ENCODE measurements at regions not wholly inside any gene's neighbourhood (a gene's known extent, or its start where the extent isn't known, plus 50 kb on each side); places are given as distances from the start of the nearest gene placed in this dataset.

DNA sequence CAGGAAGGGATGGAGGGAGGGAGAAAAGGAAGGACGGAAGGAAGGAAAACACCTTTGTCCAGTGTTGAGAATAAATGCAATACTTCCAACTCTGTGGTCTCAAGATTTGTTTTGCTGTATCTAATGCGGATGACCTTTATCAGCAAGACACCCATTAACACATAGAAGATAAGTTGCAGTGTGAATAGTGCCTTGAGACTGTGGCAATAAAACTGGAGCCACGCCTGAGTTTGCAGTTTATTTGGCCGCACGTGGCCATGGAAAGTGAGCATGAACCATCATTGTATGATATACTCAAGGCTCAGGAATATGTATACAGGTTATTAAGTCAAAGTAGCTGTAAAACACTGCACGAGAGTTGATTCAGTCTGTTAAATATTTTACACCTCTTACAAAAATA is 113.6 kb upstream of the EEA1 start:
- no peak for DNase-seq (ENCODE audit: low spot score)
- in situ Hi-C loops (cut with MboI; ENCODE audit: low sequenced_read_pairs, unreplicated experiment), result no loop called here
- TF ChIP-seq, protein P1, sequence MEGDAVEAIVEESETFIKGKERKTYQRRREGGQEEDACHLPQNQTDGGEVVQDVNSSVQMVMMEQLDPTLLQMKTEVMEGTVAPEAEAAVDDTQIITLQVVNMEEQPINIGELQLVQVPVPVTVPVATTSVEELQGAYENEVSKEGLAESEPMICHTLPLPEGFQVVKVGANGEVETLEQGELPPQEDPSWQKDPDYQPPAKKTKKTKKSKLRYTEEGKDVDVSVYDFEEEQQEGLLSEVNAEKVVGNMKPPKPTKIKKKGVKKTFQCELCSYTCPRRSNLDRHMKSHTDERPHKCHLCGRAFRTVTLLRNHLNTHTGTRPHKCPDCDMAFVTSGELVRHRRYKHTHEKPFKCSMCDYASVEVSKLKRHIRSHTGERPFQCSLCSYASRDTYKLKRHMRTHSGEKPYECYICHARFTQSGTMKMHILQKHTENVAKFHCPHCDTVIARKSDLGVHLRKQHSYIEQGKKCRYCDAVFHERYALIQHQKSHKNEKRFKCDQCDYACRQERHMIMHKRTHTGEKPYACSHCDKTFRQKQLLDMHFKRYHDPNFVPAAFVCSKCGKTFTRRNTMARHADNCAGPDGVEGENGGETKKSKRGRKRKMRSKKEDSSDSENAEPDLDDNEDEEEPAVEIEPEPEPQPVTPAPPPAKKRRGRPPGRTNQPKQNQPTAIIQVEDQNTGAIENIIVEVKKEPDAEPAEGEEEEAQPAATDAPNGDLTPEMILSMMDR (IDR thresholded peaks at IDR 0.05; ENCODE audit: borderline replicate concordance, control extremely low read depth, extremely low read depth, insufficient read depth, missing control alignments), result no peak

DNA sequence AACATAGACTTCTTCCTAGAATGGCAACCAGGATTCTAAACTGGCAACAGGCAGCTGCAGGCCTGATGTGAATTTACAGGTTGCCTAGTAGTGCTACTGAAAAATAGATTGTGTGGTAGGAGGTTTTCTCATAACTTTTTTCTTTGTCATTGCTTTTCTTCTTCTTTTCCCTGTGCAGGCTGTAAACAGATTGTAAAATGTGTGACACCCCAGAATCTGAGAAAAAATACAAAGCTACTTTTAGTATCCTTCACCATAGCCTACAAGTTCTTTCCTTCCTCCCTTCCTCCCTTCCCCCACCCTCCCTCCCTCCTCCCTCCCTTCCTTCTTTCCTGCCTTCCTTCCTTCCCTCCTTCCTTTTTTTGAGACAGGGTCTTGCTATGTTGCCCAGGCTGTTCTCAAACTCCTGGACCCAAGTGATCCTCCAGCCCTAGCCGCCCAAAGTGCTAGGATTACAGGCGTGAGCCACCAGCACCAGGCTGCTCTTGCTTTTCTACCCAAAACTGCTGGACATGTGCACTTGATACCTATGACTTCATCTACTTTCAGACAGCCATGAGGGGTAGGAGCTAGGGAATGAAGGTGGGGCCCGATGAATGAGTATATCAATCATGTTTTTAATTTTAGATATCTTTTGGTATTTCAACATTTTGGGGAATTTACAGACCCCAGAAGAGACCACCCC is 114.2 kb upstream of the EEA1 start:
- no peak for DNase-seq (ENCODE audit: low spot score)
- TF ChIP-seq, protein P1 (IDR thresholded peaks at IDR 0.05; ENCODE audit: borderline replicate concordance, control extremely low read depth, extremely low read depth, insufficient read depth, missing control alignments), result no peak
- in situ Hi-C loops (cut with MboI; ENCODE audit: low sequenced_read_pairs, unreplicated experiment), result no loop called here

DNA sequence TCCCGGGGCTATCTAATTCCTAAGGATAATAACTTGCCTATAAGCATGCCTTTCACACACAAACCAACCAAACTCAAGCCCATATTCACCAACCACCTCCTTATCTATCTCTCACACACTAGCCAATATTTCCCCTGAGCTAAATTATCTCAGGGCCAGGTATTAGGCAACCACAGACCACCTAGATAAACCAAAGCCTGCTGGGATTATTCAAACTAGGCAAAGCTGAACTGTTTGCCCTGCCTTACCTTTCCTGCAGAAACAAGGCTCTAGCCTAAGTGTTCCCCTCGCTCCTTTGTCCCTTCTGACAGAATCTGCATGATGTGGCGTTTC is 114.7 kb upstream of the EEA1 start:
- TF ChIP-seq, protein P1 (IDR thresholded peaks at IDR 0.05; ENCODE audit: borderline replicate concordance, control extremely low read depth, extremely low read depth, insufficient read depth, missing control alignments), result no peak

DNA sequence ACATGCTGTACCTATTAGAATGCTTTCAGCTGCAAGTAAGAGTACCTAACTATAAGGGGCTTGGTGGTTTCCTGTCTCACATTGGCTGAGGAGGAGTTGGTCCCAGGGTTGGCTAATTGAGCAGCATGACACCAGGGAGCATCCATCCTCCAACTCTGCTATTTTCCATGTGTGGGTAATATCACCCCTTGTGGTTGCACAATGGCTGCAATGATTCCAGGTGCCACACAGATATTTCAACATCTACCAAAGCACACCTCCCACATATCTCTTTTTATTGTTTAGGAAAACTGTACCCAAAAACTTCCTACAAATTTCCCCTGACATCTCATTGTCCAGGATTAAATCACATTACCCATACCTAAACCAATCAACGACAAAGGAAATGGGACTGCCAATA is 118.0 kb upstream of the EEA1 start:
- in situ Hi-C loops (cut with MboI; ENCODE audit: low sequenced_read_pairs, unreplicated experiment), result no loop called here
- TF ChIP-seq, protein P1 (IDR thresholded peaks at IDR 0.05; ENCODE audit: borderline replicate concordance, control extremely low read depth, extremely low read depth, insufficient read depth, missing control alignments), result no peak
- DNase-seq (ENCODE audit: low spot score), result no peak

More for the DNA sequence above, 114.7 kb upstream of the EEA1 start:
- no peak for DNase-seq (ENCODE audit: low spot score)
- in situ Hi-C loops (cut with MboI; ENCODE audit: low sequenced_read_pairs, unreplicated experiment), result no loop called here

DNA sequence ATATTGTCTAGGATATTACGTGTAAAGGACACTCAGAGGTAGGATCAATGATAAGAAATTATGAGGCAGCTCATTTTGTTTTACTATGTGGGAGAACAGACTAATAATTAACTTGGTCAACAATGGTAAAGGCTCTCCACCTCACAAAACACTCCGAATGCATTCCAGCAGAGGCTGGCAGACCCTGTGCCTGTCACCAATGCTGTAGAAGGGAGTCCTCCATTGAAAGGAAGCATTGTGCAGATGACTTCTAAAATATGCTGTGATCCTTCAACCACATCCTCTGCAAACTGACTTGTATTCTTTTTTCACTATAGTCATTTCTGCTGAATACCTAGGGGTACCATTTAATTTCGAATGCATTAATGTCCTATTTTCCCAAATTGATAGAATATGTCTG is 119.6 kb upstream of the EEA1 start:
- in situ Hi-C loops (cut with MboI; ENCODE audit: low sequenced_read_pairs, unreplicated experiment), result no loop called here
- DNase-seq (ENCODE audit: low spot score), result no peak
- TF ChIP-seq, protein P1 (IDR thresholded peaks at IDR 0.05; ENCODE audit: borderline replicate concordance, control extremely low read depth, extremely low read depth, insufficient read depth, missing control alignments), result no peak

DNA sequence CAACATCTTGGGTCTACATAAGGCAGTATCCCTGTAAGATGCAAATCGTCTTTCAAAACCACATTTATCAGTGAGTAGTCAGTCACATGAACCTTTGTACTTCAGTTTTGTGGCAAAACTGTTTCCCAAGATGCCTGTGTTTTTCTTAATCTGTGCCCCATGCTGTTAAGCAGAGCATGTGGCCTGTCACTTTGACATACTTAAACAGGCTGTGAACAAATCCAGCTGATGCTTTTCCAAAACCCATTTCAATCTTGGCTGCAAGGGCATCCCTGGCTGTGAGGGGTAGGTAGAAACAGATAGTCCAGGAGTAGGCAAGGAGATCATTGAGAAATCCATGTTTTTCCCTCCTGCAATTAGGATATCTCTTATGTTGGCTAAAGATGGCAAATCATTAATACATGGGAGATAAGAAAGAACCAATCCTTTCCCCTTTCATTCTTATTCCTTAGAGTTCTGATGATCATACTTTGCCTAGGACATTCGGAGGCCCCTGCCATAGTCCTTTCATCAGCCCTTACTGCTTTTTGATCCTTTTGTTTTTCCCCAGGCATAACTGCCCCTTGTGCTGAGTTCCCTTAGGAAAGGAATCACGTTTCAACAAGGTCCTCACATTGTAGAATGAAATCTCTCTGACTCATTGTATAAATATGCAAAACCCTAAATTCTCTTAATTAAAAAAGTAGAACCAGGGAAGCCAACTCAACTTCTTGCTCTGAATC is 121.1 kb upstream of the EEA1 start:
- TF ChIP-seq, protein P1 (IDR thresholded peaks at IDR 0.05; ENCODE audit: borderline replicate concordance, control extremely low read depth, extremely low read depth, insufficient read depth, missing control alignments), result no peak
- DNase-seq (ENCODE audit: low spot score), result no peak
- in situ Hi-C loops (cut with MboI; ENCODE audit: low sequenced_read_pairs, unreplicated experiment), result no loop called here
